ENCODE measurements at regions not wholly inside any gene's neighbourhood (a gene's known extent, or its start where the extent isn't known, plus 50 kb on each side); places are given as distances from the start of the nearest gene placed in this dataset.

DNA sequence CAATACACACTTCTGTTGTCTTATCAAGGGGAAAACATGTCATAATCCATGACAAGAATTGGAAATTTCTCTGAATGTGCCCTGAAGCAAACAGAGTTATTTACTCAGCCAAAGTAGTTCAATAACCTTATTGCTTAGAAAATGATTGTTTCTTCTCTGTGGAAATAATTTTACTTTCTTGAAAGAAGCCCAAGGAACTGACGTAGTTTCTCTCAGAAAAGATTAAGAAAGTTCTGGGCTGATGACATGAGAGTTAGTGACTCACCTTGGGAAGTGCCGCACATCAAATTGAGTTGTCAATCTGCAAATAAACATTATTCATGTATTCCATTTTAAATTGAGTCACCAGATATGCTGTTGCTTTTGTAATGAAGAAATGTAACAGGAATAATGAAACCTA lies 418.6 kb upstream of the LRRC4C start:
- H3K4me3 Mint-ChIP-seq (ENCODE audit: unreplicated experiment), result no peak overlapping the region
- H3K36me3 Mint-ChIP-seq (ENCODE audit: low read depth, unreplicated experiment), result no peaks in the 10 kb centered on the region
- H3K27ac Mint-ChIP-seq (ENCODE audit: unreplicated experiment), result no peak overlapping the region
- peaks cover 4% of the 10 kb centered on the region for H3K9me3 Mint-ChIP-seq (ENCODE audit: unreplicated experiment)
- TF ChIP-seq, protein P1, sequence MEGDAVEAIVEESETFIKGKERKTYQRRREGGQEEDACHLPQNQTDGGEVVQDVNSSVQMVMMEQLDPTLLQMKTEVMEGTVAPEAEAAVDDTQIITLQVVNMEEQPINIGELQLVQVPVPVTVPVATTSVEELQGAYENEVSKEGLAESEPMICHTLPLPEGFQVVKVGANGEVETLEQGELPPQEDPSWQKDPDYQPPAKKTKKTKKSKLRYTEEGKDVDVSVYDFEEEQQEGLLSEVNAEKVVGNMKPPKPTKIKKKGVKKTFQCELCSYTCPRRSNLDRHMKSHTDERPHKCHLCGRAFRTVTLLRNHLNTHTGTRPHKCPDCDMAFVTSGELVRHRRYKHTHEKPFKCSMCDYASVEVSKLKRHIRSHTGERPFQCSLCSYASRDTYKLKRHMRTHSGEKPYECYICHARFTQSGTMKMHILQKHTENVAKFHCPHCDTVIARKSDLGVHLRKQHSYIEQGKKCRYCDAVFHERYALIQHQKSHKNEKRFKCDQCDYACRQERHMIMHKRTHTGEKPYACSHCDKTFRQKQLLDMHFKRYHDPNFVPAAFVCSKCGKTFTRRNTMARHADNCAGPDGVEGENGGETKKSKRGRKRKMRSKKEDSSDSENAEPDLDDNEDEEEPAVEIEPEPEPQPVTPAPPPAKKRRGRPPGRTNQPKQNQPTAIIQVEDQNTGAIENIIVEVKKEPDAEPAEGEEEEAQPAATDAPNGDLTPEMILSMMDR (IDR thresholded peaks at IDR 0.05; ENCODE audit: unreplicated experiment), result no peak
- peaks cover 5% of the 10 kb centered on the region for H3K27me3 Mint-ChIP-seq (ENCODE audit: unreplicated experiment)
- no peak for DNase-seq (ENCODE audit: low spot score)
- H3K4me1 Mint-ChIP-seq (ENCODE audit: unreplicated experiment), result no peaks in the 10 kb centered on the region

DNA sequence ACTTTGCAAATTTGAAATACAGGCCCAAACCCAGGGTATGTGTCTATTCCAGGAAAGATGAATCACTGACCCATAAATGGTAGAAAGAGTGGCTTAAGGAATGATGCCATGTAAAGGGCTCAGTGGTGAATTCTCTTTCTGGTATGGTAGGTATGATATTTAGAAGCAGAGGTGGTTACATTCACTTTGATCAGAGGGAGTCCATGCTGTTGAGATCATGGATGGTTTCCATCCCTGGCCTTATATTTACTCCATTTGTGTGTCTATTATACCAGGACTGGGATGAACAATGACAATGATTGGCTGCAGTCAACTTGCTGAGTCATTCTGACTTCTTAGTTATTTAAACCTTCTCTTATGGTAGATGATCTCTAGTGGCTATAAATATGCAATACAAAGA lies 419.8 kb upstream of the LRRC4C start:
- no peak for DNase-seq (ENCODE audit: low spot score)
- no peaks in the 10 kb centered on the region for H3K4me1 Mint-ChIP-seq (ENCODE audit: unreplicated experiment)
- peaks cover 5% of the 10 kb centered on the region for H3K27me3 Mint-ChIP-seq (ENCODE audit: unreplicated experiment)
- H3K9me3 Mint-ChIP-seq (ENCODE audit: unreplicated experiment), result peaks cover 4% of the 10 kb centered on the region
- TF ChIP-seq, protein P1 (IDR thresholded peaks at IDR 0.05; ENCODE audit: unreplicated experiment), result no peak
- H3K27ac Mint-ChIP-seq (ENCODE audit: unreplicated experiment), result no peak overlapping the region
- H3K36me3 Mint-ChIP-seq (ENCODE audit: low read depth, unreplicated experiment), result no peaks in the 10 kb centered on the region
- no peak overlapping the region for H3K4me3 Mint-ChIP-seq (ENCODE audit: unreplicated experiment)

DNA sequence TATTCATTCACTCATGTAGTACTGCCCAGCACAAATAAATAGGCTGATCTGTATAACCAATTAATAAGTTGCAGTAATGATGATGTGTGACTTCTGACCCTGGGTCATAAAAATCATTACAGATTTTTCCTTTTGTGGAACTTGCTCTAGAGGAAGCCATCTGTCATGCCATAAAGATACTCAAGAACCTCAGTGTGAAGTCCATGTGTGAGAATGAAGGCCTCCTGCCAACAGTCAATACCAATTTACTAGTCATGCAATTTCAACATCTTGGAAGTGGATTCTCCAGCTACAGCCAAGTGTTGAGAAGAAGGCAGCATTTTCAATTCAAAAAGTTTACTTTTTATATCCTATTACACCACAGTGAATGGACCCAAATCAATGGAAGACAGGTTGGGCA lies 435.6 kb upstream of the LRRC4C start:
- no peaks in the 10 kb centered on the region for H3K4me1 Mint-ChIP-seq (ENCODE audit: unreplicated experiment)
- no peak overlapping the region for H3K27ac Mint-ChIP-seq (ENCODE audit: unreplicated experiment)
- peaks cover 10% of the 10 kb centered on the region for H3K9me3 Mint-ChIP-seq (ENCODE audit: unreplicated experiment)
- TF ChIP-seq, protein P1 (IDR thresholded peaks at IDR 0.05; ENCODE audit: unreplicated experiment), result no peak
- H3K27me3 Mint-ChIP-seq (ENCODE audit: unreplicated experiment), result no peaks in the 10 kb centered on the region
- H3K4me3 Mint-ChIP-seq (ENCODE audit: unreplicated experiment), result no peak overlapping the region
- DNase-seq (ENCODE audit: low spot score), result no peak
- H3K36me3 Mint-ChIP-seq (ENCODE audit: low read depth, unreplicated experiment), result no peaks in the 10 kb centered on the region

DNA sequence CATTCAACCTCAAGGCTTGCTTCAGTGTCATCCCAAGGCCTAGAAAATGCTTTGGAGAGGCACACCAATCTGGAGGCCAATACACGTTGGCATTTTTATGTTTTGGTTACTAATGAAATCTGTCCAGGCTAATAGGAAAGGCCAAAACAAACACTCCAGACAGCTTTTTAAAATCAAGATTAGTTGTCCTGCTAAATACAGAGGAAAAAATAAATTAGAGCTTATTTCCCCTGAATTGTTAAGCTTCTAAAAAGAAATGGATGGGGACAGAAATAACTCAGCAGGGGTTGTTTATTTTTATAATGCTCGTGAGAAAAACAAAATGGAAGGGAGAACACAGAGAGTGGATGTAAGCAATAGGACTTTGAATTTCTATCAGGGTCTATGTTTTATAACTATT lies 438.5 kb upstream of the LRRC4C start:
- H3K4me1 Mint-ChIP-seq (ENCODE audit: unreplicated experiment), result no peaks in the 10 kb centered on the region
- H3K27me3 Mint-ChIP-seq (ENCODE audit: unreplicated experiment), result no peaks in the 10 kb centered on the region
- TF ChIP-seq, protein P1 (IDR thresholded peaks at IDR 0.05; ENCODE audit: unreplicated experiment), result no peak
- H3K4me3 Mint-ChIP-seq (ENCODE audit: unreplicated experiment), result no peak overlapping the region
- H3K36me3 Mint-ChIP-seq (ENCODE audit: low read depth, unreplicated experiment), result no peaks in the 10 kb centered on the region
- H3K27ac Mint-ChIP-seq (ENCODE audit: unreplicated experiment), result no peak overlapping the region
- H3K9me3 Mint-ChIP-seq (ENCODE audit: unreplicated experiment), result peaks cover 15% of the 10 kb centered on the region
- DNase-seq (ENCODE audit: low spot score), result no peak

DNA sequence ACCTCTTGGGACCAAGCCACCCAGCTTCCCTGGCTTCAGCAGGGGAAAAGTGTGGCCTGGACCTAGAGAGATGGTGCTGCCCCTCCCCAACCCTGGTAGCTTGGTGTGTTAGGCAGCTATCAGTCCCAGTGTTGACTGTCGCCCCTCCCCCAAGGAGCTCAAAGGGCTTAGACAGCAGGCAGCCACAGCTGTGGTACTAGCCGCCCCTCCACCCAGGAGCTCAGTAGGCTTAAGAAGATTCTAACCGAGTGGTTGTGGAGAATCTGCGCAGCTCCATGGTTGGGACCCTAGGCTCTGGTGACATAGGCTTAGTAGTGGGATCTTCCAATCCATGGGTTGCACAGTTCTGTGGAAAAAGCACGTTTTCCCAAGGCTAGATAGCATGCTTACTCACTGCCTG lies 458.4 kb upstream of the LRRC4C start:
- H3K27ac Mint-ChIP-seq (ENCODE audit: unreplicated experiment), result no peak overlapping the region
- peaks cover 17% of the 10 kb centered on the region for H3K9me3 Mint-ChIP-seq (ENCODE audit: unreplicated experiment)
- H3K4me3 Mint-ChIP-seq (ENCODE audit: unreplicated experiment), result no peak overlapping the region
- TF ChIP-seq, protein P1 (IDR thresholded peaks at IDR 0.05; ENCODE audit: unreplicated experiment), result no peak
- peaks cover 3% of the 10 kb centered on the region for H3K36me3 Mint-ChIP-seq (ENCODE audit: low read depth, unreplicated experiment)
- H3K27me3 Mint-ChIP-seq (ENCODE audit: unreplicated experiment), result peaks cover 5% of the 10 kb centered on the region
- H3K4me1 Mint-ChIP-seq (ENCODE audit: unreplicated experiment), result no peaks in the 10 kb centered on the region
- DNase-seq (ENCODE audit: low spot score), result no peak
